HCT116 (cell line): ENCODE measurements at regions not wholly inside any gene's neighbourhood (a gene's known extent, or its start where the extent isn't known, plus 50 kb on each side); places are given as distances from the start of the nearest gene placed in this dataset.

ENCODE experiments used
- ELF1 ChIP-seq: IDR thresholded peaks from 2 replicates; pipeline ENCODE4 v1.6.1; 2012; ENCODE audit warnings: low read depth, borderline replicate concordance
- EZH2 ChIP-seq: fragments of 200-600 bp; sonication (generic); IDR thresholded peaks from 2 replicates; pipeline ENCODE4 v1.6.1; 2017; ENCODE audit warnings: antibody characterized with exemption, mixed run types
- FOSL1 ChIP-seq: IDR thresholded peaks from 2 replicates; pipeline ENCODE4 v1.6.1; 2012; ENCODE audit warnings: low read depth
- JUND ChIP-seq: IDR thresholded peaks from 2 replicates; pipeline ENCODE4 v1.6.1; 2012
- MAX ChIP-seq: IDR thresholded peaks from 2 replicates; pipeline ENCODE4 v1.6.1; 2012
- POLR2A ChIP-seq: IDR thresholded peaks from 2 replicates; pipeline ENCODE4 v1.7.0; 2011; ENCODE audit warnings: borderline replicate concordance; ENCODE audit not compliant: insufficient read depth, insufficient read length; ENCODE audit errors: extremely low read depth
- POLR2AphosphoS5 ChIP-seq: IDR thresholded peaks from 2 replicates; pipeline ENCODE4 v1.6.1; 2011; ENCODE audit warnings: mild to moderate bottlenecking, low read depth, low read length, moderate library complexity
- RAD21 ChIP-seq: IDR thresholded peaks from 2 replicates; pipeline ENCODE4 v1.6.1; 2012; ENCODE audit warnings: low read depth, mild to moderate bottlenecking
- REST ChIP-seq: IDR thresholded peaks from 2 replicates; pipeline ENCODE4 v1.6.1; 2012; ENCODE audit warnings: low read depth
- SRF ChIP-seq: IDR thresholded peaks from 2 replicates; pipeline ENCODE4 v1.6.1; 2012; ENCODE audit warnings: low read depth
- YY1 ChIP-seq: IDR thresholded peaks from 2 replicates; pipeline ENCODE4 v1.6.1; 2011; ENCODE audit warnings: low read length, low read depth, moderate library complexity, mild to moderate bottlenecking; ENCODE audit not compliant: insufficient replicate concordance; ENCODE audit errors: extremely low read depth
- ZBTB33 ChIP-seq: IDR thresholded peaks from 2 replicates; pipeline ENCODE4 v1.6.1; 2011; ENCODE audit warnings: mild to moderate bottlenecking, low read length, moderate library complexity; ENCODE audit not compliant: insufficient replicate concordance; ENCODE audit errors: extremely low read depth
- ZNF274 ChIP-seq: fragments of 200-500 bp; sonication (Bioruptor generic); IDR thresholded peaks from 2 replicates; pipeline ENCODE4 v1.6.1; 2014; ENCODE audit warnings: mild to moderate bottlenecking, low read depth, low read length, inconsistent platforms
- TF ChIP-seq, protein P1 (sequence below), 3 experiments: fragments of 200-600 bp in 1 of 3; sonication (generic) in 1 of 3; IDR thresholded peaks in 2 of 3; conservative IDR thresholded peaks in 1 of 3; 2 replicates each; pipeline ENCODE4 v1.5.1; 2012 to 2017; ENCODE audit warnings: low read depth in 2 of 3, low read length in 2 of 3, antibody characterized with exemption in 1 of 3, borderline replicate concordance in 1 of 3, control low read depth in 1 of 3, mild to moderate bottlenecking in 1 of 3, mixed read lengths in 1 of 3, mixed run types in 1 of 3, moderate library complexity in 1 of 3; ENCODE audit not compliant: insufficient read depth in 1 of 3

- TF ChIP-seq JUND (no peak), FOSL1 (no peak), RAD21 (no peak), EZH2 (no peak), POLR2A (no peak), YY1 (no peak), MAX (no peak), ELF1 (no peak), ZBTB33 (no peak), REST (no peak), SRF (no peak), ZNF274 (no peak), POLR2AphosphoS5 (no peak)
- TF ChIP-seq, protein P1, sequence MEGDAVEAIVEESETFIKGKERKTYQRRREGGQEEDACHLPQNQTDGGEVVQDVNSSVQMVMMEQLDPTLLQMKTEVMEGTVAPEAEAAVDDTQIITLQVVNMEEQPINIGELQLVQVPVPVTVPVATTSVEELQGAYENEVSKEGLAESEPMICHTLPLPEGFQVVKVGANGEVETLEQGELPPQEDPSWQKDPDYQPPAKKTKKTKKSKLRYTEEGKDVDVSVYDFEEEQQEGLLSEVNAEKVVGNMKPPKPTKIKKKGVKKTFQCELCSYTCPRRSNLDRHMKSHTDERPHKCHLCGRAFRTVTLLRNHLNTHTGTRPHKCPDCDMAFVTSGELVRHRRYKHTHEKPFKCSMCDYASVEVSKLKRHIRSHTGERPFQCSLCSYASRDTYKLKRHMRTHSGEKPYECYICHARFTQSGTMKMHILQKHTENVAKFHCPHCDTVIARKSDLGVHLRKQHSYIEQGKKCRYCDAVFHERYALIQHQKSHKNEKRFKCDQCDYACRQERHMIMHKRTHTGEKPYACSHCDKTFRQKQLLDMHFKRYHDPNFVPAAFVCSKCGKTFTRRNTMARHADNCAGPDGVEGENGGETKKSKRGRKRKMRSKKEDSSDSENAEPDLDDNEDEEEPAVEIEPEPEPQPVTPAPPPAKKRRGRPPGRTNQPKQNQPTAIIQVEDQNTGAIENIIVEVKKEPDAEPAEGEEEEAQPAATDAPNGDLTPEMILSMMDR (IDR thresholded peaks at IDR 0.05 in 2 of 3, conservative IDR thresholded peaks at IDR 0.05 in 1 of 3; ENCODE audit: borderline replicate concordance in 1 of 3, insufficient read depth in 1 of 3, low read depth in 2 of 3, low read length in 2 of 3) = no peak
These were observed 262.9 kb downstream of the AGTPBP1 start for GRCh38 chr9:85478847-85479246.
